IPS-NIHi11 (cell line): ENCODE measurements at regions not wholly inside any gene's neighbourhood (a gene's known extent, or its start where the extent isn't known, plus 50 kb on each side); places are given as distances from the start of the nearest gene placed in this dataset.

ENCODE experiments used
- DNase-seq: peaks from one replicate; pipeline ENCODE4 v3.0.0; 2012; ENCODE audit warnings: mixed read lengths, low spot score

DNA sequence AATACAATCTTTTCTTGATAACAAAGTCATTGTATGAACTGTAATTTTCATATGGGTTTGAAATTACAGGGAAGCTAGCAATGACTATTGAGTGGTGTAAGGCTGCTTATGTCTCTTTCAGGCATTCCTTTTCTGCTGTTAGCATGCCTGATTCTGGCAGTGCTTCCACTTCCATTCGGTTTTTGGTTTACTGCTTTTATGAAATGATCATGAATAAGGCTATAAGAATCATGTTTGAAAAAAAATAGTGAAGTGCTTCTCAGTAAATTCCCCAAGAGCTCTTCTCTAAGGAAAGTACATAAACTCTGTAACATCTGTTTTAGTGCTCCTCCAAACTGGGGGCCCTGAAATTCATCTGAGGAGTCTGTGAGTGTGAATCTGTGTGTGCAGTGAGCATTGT is 434.0 kb upstream of the RGS6 start:
- no peak for DNase-seq

DNA sequence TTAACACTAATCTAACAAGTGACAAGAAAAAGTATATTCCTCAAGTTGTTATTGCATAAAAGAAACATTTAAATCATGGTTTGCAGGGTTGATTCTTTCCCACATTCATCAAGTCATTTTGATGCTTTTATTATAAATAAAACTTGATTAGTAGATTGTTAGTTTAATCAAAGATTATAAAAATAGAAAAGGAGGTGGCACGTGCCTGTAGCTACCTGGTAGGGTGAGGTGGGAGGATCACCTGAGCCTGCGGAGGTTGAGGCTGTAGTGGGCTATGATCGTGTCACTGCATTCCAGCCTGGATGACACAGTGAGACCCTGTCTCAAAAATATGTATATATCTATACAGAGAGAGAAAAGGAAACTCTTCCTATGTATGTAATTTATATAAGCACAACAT is 433.2 kb upstream of the RGS6 start:
- no peak for DNase-seq

DNA sequence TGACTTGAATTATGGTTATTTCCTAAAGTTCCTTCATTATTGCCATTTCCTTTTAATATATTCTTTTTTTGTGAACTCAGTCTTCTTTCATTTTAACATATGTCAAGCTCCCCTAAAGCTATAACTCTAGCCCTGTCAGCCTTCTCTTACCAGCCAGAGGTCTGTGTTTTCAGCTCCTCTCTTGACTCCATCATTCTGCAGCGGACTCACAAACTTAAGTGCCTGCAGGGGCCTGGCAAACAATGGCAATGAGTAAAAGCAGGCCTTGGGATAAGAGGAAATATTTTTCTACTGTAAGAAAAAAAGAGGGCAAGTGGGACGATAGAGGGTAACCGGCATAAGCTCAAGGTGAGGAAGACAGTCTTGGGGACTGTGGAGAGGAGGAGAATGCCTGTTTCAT is 424.5 kb upstream of the RGS6 start:
- DNase-seq, result no peak

DNA sequence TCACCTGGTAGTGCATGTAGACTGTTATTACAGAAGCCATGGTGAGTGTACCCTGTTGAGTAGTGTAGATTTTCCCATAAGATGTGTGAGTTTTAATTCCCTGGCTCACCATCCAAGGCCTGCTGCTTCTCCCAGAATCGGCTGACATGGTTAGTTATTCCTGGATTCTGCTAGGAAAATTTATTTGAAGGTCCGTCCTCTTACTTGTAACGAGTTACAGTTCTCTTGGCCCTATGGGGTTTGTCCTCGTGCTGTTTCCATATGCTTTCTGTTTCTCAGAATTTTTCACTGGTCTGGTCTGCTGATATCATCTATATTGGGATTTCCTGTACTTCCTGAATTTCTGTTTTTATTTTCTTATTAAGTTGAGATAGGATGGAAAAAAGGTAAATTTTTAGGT is 423.3 kb upstream of the RGS6 start:
- no peak for DNase-seq

DNA sequence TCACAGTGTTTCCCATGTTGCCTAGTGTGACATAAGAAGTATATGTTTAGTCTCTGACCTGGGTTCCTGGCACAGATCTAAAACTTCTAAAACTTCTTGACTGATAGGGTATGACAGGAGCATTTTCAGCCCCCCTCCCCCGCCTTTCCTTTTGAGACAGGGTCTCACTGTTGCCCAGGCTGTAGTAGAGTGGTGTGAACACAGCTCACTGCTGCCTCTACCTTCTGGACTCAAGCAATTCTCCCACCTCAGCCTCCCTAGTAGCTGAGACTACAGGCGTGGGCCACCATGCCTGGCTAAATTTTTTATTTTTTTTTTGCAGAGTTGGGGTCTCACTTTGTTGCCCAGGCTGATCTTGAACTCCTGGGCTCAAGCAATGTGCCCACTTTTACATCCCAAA is 421.1 kb upstream of the RGS6 start:
- DNase-seq, result no peak

DNA sequence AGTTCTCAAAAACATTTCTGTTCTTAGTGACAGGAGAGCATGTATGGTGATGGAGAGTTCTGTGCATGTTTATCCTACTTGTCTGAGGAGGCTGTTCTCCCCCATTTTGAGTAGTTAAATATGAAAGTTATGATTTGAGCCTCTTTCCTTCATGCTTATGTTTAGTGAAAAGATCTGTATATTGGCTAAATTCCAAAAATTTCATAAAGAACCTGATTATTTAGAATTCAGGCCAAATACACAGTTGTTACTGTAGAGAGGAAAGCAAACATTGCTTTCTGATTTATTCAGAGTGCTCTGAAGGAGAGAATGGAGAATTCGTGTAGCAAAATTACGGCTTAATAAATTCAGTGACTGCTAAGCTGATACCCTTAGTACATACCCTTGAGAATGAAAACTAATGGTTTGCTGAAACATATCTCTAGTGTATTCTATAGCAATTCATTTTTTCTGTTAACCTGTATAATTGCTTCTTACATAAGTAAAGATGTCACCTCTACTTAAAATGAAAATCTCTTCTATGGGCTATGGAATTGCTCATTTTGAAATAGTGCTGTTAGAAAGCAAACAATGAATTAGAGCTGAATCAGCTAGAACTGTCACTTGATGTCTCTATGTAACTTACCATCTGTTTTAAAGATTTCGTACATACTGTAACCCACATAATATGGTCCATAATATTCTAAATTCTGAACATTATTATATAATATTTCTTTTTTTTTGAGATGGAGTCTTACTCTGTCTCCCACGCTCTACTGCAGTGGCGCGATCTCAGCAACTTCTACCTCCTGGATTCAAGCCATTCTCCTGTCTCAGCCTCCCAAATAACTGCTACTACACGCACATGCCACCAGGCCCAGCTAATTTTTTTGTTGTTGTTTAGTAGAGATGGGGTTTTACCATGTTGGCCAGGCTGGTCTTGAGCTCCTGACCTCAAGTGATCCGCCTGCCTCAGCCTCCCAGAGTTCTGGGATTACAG is 417.0 kb upstream of the RGS6 start:
- no peak for DNase-seq

- no peak for DNase-seq
Observed at GRCh38 chr14:71521238-71522135, 410.7 kb upstream of the RGS6 start.

- no peak for DNase-seq
Observed at GRCh38 chr14:71523630-71524319, 408.5 kb upstream of the RGS6 start.

GRCh38 chr14:71524320-71524982 is 407.8 kb upstream of the RGS6 start:
- no peak for DNase-seq

- no peak for DNase-seq
Observed at GRCh38 chr14:71525663-71526221, 406.5 kb upstream of the RGS6 start.

GRCh38 chr14:71526388-71526787 is 405.8 kb upstream of the RGS6 start:
- DNase-seq, result no peak

- DNase-seq, result no peak
Observed at GRCh38 chr14:71527838-71528237, 404.4 kb upstream of the RGS6 start.

DNA sequence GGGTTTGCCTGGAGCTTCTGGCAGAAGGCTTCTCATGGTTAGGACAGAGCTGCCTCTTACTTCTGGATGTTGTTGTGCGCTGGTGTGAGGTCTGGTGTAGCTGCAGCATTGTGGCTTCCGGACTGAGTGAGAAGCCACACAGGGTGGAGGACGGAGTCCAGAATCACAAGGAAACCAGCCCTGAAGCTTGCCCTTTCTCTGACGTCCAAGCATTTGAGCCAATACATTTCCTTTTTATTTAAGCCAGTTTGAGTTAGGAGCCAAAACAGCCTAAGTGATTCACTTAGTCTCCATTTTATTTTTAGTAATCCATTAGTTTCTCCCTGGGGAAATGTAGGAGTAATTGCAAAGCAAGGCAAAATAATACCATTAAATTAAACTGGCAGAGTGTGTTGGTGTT is 402.4 kb upstream of the RGS6 start:
- DNase-seq, result no peak

DNA sequence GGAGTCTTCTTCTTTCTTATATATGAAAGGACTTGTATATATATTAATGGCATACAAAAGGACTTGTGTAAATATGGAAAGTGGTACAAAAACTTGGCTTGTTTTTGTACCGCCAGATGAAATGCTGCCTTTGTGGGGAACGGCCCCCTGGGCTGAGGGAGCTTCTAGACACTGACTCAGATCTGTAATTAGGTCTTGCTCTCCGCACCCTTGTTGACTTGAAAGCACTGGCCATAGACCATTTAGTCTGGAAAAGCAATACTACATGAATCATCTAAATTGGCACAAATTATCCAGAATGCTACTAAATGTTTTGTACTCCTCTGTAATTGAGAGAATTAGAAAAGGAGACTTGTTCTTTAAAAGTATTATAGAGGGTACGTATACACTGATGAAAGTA is 399.9 kb upstream of the RGS6 start:
- no peak for DNase-seq

GRCh38 chr14:71532790-71533189 is 399.4 kb upstream of the RGS6 start:
- no peak for DNase-seq

GRCh38 chr14:71533390-71533789 is 398.8 kb upstream of the RGS6 start:
- DNase-seq, result no peak

- no peak for DNase-seq
Observed at GRCh38 chr14:71533800-71534199, 398.4 kb upstream of the RGS6 start.

DNA sequence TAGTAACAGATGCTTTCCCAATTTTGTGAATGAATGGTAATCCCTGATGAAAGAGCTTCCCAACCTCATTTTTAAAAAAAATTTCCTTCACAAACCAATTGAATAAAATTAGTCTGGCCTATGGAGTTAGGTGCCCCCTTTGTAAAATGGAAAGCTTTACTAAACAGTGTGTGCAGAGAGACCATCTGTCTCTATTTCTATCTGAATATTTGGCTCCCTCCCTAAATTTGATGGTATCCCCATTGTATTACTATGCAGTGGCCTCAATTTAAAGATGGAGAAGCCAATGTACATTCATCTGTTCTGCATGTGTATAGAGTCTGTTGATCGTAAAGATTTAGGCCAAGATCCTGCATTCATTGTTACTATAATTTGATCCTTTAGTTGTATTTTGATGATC is 397.7 kb upstream of the RGS6 start:
- DNase-seq, result no peak

GRCh38 chr14:71536015-71536740 is 396.1 kb upstream of the RGS6 start:
- DNase-seq, result no peak

- no peak for DNase-seq
Observed at GRCh38 chr14:71536927-71537772, 395.1 kb upstream of the RGS6 start.
